ENCODE measurements at regions not wholly inside any gene's neighbourhood (a gene's known extent, or its start where the extent isn't known, plus 50 kb on each side); places are given as distances from the start of the nearest gene placed in this dataset.
"Not testable (repeated sequence)": the region's sequence is repeated elsewhere in the genome, so short reads cannot be mapped to it uniquely, and the experiment has no call there.

- ChIA-PET CTCF (no interaction called here), POLR2A (no interaction called here)
- H3K4me3 ChIP-seq (ENCODE audit: low read depth, low read length): no peak overlapping the region
- no peak for DNase-seq (ENCODE audit: low read depth, low spot score)
- TF ChIP-seq CTCF (IDR thresholded peaks at IDR 0.05; ENCODE audit: insufficient read depth, low read length, missing control alignments): no peak
Measured at GRCh38 chr4:4950561-4951290, 68.5 kb downstream of the CYTL1 start.

GRCh38 chr4:4952273-4952672 is 67.0 kb downstream of the CYTL1 start:
- DNase-seq (ENCODE audit: low read depth, low spot score): no peak
- CTCF ChIA-PET: no interaction called here
- POLR2A ChIA-PET: no interaction called here
- no peak overlapping the region for H3K4me3 ChIP-seq (ENCODE audit: low read depth, low read length)
- no peak for TF ChIP-seq CTCF (IDR thresholded peaks at IDR 0.05; ENCODE audit: insufficient read depth, low read length, missing control alignments)

- H3K4me3 ChIP-seq (ENCODE audit: low read depth, low read length); CTCF ChIA-PET; DNase-seq (ENCODE audit: low read depth, low spot score); POLR2A ChIA-PET: not testable (repeated sequence)
Measured at GRCh38 chr4:4959344-4960074, 59.7 kb downstream of the CYTL1 start.

GRCh38 chr4:4960574-4960973 is 58.7 kb downstream of the CYTL1 start:
- ChIA-PET POLR2A (no interaction called here), CTCF (no interaction called here)
- no peak overlapping the region for H3K4me3 ChIP-seq (ENCODE audit: low read depth, low read length)
- TF ChIP-seq CTCF (IDR thresholded peaks at IDR 0.05; ENCODE audit: insufficient read depth, low read length, missing control alignments): no peak
- DNase-seq (ENCODE audit: low read depth, low spot score): no peak

GRCh38 chr4:4961936-4962335 is 57.3 kb downstream of the CYTL1 start:
- CTCF ChIA-PET: no interaction called here
- POLR2A ChIA-PET: no interaction called here
- no peak for TF ChIP-seq CTCF (IDR thresholded peaks at IDR 0.05; ENCODE audit: insufficient read depth, low read length, missing control alignments)
- no peak for DNase-seq (ENCODE audit: low read depth, low spot score)
- no peak overlapping the region for H3K4me3 ChIP-seq (ENCODE audit: low read depth, low read length)

- ChIA-PET CTCF (no interaction called here), POLR2A (no interaction called here)
- no peak for DNase-seq (ENCODE audit: low read depth, low spot score)
- H3K4me3 ChIP-seq (ENCODE audit: low read depth, low read length): no peak overlapping the region
- no peak for TF ChIP-seq CTCF (IDR thresholded peaks at IDR 0.05; ENCODE audit: insufficient read depth, low read length, missing control alignments)
Measured at GRCh38 chr4:4962928-4963327, 56.3 kb downstream of the CYTL1 start.

Measured in AG04449 (cell line).